ENCODE measurements at regions not wholly inside any gene's neighbourhood (a gene's known extent, or its start where the extent isn't known, plus 50 kb on each side); places are given as distances from the start of the nearest gene placed in this dataset.

- Histone ChIP-seq H3K4me1 (no peaks in the 10 kb centered on the region), H3K4me3 (no peak overlapping the region), H3K9me3 (no peaks in the 10 kb centered on the region), H3K27ac (no peak overlapping the region), H3K36me3 (no peaks in the 10 kb centered on the region), H3K27me3 (no peaks in the 10 kb centered on the region)
- 70% methylated on average over 4 of the region's 4 CpGs for WGBS (ENCODE audit: insufficient coverage, low coverage, low lambda C conversion rate, missing lambda C conversion rate)
- ATAC-seq (no peak), DNase-seq (no peak)
- intact Hi-C loops (cut with DNase I), result no loop called here
- TF ChIP-seq POLR2A (IDR thresholded peaks at IDR 0.05) (no peak), CTCF (IDR thresholded peaks at IDR 0.05) (no peak)
Observed at GRCh38 chr7:17672783-17673182, 267.5 kb downstream of the SNX13 start.

GRCh38 chr7:17674166-17674942 is 265.9 kb downstream of the SNX13 start:
- DNase-seq (no peak), ATAC-seq (no peak)
- no peak overlapping the region for H3K4me3 ChIP-seq
- no peaks in the 10 kb centered on the region for H3K27me3 ChIP-seq
- no peak overlapping the region for H3K27ac ChIP-seq
- H3K36me3 ChIP-seq, result no peaks in the 10 kb centered on the region
- H3K4me1 ChIP-seq, result no peaks in the 10 kb centered on the region
- no peaks in the 10 kb centered on the region for H3K9me3 ChIP-seq
- TF ChIP-seq POLR2A (IDR thresholded peaks at IDR 0.05) (no peak), CTCF (IDR thresholded peaks at IDR 0.05) (no peak)
- intact Hi-C loops (cut with DNase I), result no loop called here
- 59% methylated on average over 8 of the region's 8 CpGs for WGBS (ENCODE audit: insufficient coverage, low coverage, low lambda C conversion rate, missing lambda C conversion rate)

GRCh38 chr7:17674943-17675608 is 265.2 kb downstream of the SNX13 start:
- Histone ChIP-seq H3K27ac (no peak overlapping the region), H3K27me3 (no peaks in the 10 kb centered on the region), H3K36me3 (no peaks in the 10 kb centered on the region), H3K4me1 (no peaks in the 10 kb centered on the region), H3K4me3 (no peak overlapping the region), H3K9me3 (no peaks in the 10 kb centered on the region)
- TF ChIP-seq POLR2A (IDR thresholded peaks at IDR 0.05), result no peak
- no peak for TF ChIP-seq CTCF (IDR thresholded peaks at IDR 0.05)
- DNase-seq, result no peak
- WGBS (ENCODE audit: insufficient coverage, low coverage, low lambda C conversion rate, missing lambda C conversion rate), result 70% methylated on average over 5 of the region's 5 CpGs
- no peak for ATAC-seq
- intact Hi-C loops (cut with DNase I), result no loop called here

GRCh38 chr7:17677408-17677807 is 262.9 kb downstream of the SNX13 start:
- ATAC-seq (no peak), DNase-seq (no peak)
- Histone ChIP-seq H3K27me3 (no peaks in the 10 kb centered on the region), H3K27ac (no peak overlapping the region), H3K4me1 (no peaks in the 10 kb centered on the region), H3K36me3 (no peaks in the 10 kb centered on the region), H3K9me3 (no peaks in the 10 kb centered on the region), H3K4me3 (no peak overlapping the region)
- intact Hi-C loops (cut with DNase I), result no loop called here
- TF ChIP-seq POLR2A (IDR thresholded peaks at IDR 0.05) (no peak), CTCF (IDR thresholded peaks at IDR 0.05) (no peak)
- WGBS (ENCODE audit: insufficient coverage, low coverage, low lambda C conversion rate, missing lambda C conversion rate), result 20% methylated on average over 2 of the region's 2 CpGs

Data from right lobe of liver (tissue), 6 donors.